HS-5 (cell line): ENCODE measurements at regions not wholly inside any gene's neighbourhood (a gene's known extent, or its start where the extent isn't known, plus 50 kb on each side); places are given as distances from the start of the nearest gene placed in this dataset.

Experiments
- DNase-seq: peaks from one replicate; pipeline ENCODE4 v3.0.0-alpha.2; 2012; ENCODE audit warnings: low read depth

- DNase-seq: no peak
Observed at GRCh38 chr1:81484284-81484683, 316.4 kb upstream of the ADGRL2 start.

GRCh38 chr1:81478219-81478618 is 322.5 kb upstream of the ADGRL2 start:
- no peak for DNase-seq

- no peak for DNase-seq
Observed at GRCh38 chr1:81477710-81478109, 323.0 kb upstream of the ADGRL2 start.

- no peak for DNase-seq
Observed at GRCh38 chr1:81472387-81472786, 328.3 kb upstream of the ADGRL2 start.

- no peak for DNase-seq
Observed at GRCh38 chr1:81471255-81471654, 329.5 kb upstream of the ADGRL2 start.

- no peak for DNase-seq
Observed at GRCh38 chr1:81470275-81470674, 330.5 kb upstream of the ADGRL2 start.

GRCh38 chr1:81467383-81467782 is 333.4 kb upstream of the ADGRL2 start:
- DNase-seq: no peak

- DNase-seq: no peak
Observed at GRCh38 chr1:81466961-81467360, 333.8 kb upstream of the ADGRL2 start.

- no peak for DNase-seq
Observed at GRCh38 chr1:81463936-81464837, 336.5 kb upstream of the ADGRL2 start.

- no peak for DNase-seq
Observed at GRCh38 chr1:81459043-81459442, 341.7 kb upstream of the ADGRL2 start.

- DNase-seq: no peak
Observed at GRCh38 chr1:81458186-81458585, 342.5 kb upstream of the ADGRL2 start.

- DNase-seq: no peak
Observed at GRCh38 chr1:81455481-81455880, 345.3 kb upstream of the ADGRL2 start.

- DNase-seq: no peak
Observed at GRCh38 chr1:81453971-81454370, 346.8 kb upstream of the ADGRL2 start.

- DNase-seq: no peak
Observed at GRCh38 chr1:81453367-81453703, 347.4 kb upstream of the ADGRL2 start.

- DNase-seq: no peak
Observed at GRCh38 chr1:81452693-81453366, 347.9 kb upstream of the ADGRL2 start.

GRCh38 chr1:81449786-81450185 is 350.9 kb upstream of the ADGRL2 start:
- DNase-seq: no peak

GRCh38 chr1:81446000-81446669 is 354.6 kb upstream of the ADGRL2 start:
- no peak for DNase-seq

- no peak for DNase-seq
Observed at GRCh38 chr1:81443288-81443687, 357.4 kb upstream of the ADGRL2 start.

- DNase-seq: no peak
Observed at GRCh38 chr1:81439046-81439823, 361.5 kb upstream of the ADGRL2 start.

- no peak for DNase-seq
Observed at GRCh38 chr1:81437649-81438048, 363.1 kb upstream of the ADGRL2 start.

GRCh38 chr1:81437213-81437612 is 363.5 kb upstream of the ADGRL2 start:
- no peak for DNase-seq

- DNase-seq: no peak
Observed at GRCh38 chr1:81435175-81435574, 365.6 kb upstream of the ADGRL2 start.
